ENCODE measurements at regions not wholly inside any gene's neighbourhood (a gene's known extent, or its start where the extent isn't known, plus 50 kb on each side); places are given as distances from the start of the nearest gene placed in this dataset.

GRCh38 chr18:10244341-10244740 lies 210.1 kb upstream of the APCDD1 start:
- Histone ChIP-seq H3K9me2 (ENCODE audit: insufficient read depth) (no peaks in the 10 kb centered on the region; the same call in 1 of the 2 replicates), H2AFZ (ENCODE audit: low read depth, low read length, poor library complexity, severe bottlenecking) (no peak overlapping the region), H3K4me1 (ENCODE audit: control insufficient read depth in 1 of 2, insufficient read depth in 2 of 2, low read length in 2 of 2) (no peaks in the 10 kb centered on the region), H3K27ac (ENCODE audit: low read depth, low read length) (no peak overlapping the region), H3K9ac (ENCODE audit: low read length) (no peak overlapping the region), H3K36me3 (ENCODE audit: control insufficient read depth in 1 of 2, insufficient read depth in 2 of 2, low read length in 2 of 2) (no peaks in the 10 kb centered on the region), H3K27me3 (ENCODE audit: insufficient read depth, low read length) (peaks cover 13% of the 10 kb centered on the region), H3K79me2 (ENCODE audit: insufficient read depth, low read length) (no peaks in the 10 kb centered on the region), H3K4me2 (ENCODE audit: low read length) (no peak overlapping the region), H3K9me3 (ENCODE audit: control insufficient read depth in 1 of 2, insufficient read depth in 1 of 2, low read depth in 1 of 2, low read length in 2 of 2) (no peaks in the 10 kb centered on the region), H3K4me3 (replicated peaks in 1 of 2; ENCODE audit: low read depth in 1 of 2, low read length in 2 of 2) (no peak overlapping the region), H4K20me1 (ENCODE audit: insufficient read depth) (no peaks in the 10 kb centered on the region)
- intact Hi-C loops (cut with micrococcal nuclease) = no loop called here
- TF ChIP-seq POLR2A (IDR thresholded peaks at IDR 0.05; ENCODE audit: borderline replicate concordance, extremely low read depth, insufficient read depth, insufficient read length) (no peak), EZH2phosphoT487 (IDR thresholded peaks at IDR 0.05; ENCODE audit: borderline replicate concordance) (no peak)
- ChIA-PET RAD21 (ENCODE audit: low non-redundant PET in 1 of 2, low total read pairs in 2 of 2, uncharacterized antibody in 2 of 2, unreplicated experiment in 2 of 2) (interaction anchor here in 1 of 2 experiments (0.6 kb wide), 1 partner anchor 32 kb away, joined by 3 read pairs; no protein-coding TSS in a partner anchor), CTCF (no interaction called here), POLR2A (no interaction called here)
- DNase-seq (ENCODE audit: low read depth, low spot score) (no peak), ATAC-seq (no peak)
- no TSS peak for BruUV-seq (replicated peaks)

DNA sequence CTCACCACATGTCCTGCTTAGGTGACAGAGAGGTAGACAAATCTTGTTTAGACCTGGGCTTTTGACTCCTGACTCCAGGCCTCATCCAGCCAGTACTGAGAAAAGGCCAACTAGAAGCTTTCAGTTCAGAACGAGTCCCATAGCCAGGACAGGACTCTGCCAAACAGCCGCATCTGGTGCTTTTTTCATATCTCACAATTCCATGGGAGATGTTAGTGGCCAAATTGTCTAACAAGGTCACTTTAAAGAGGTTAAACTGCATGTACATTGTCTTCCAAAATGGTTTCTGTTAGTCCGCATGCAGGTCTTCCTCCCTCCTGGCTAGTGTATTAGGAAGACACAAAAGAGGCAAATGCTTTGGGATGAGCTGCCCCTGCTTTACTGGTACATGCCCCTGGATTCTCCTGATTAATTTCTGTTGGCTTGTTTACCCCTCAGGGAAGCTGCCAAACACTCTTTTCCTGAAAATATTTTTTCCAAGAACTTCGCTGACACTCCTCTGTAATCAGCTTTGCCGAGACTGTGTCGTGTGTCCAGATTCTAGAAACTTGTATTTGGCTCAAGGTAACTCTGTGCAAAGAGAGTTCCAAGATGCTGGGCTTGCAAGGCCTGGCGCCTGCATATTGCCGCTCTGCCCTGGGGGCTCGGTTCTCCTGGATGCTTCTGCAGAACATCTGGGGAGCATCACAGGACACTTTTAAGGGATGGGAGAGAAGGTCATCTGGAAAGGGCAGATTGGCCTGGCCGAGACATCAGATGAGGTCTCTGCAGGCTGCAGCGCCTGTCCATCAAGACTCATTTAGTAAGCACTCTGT lies 209.2 kb upstream of the APCDD1 start:
- ChIA-PET RAD21 (ENCODE audit: low non-redundant PET in 1 of 2, low total read pairs in 2 of 2, uncharacterized antibody in 2 of 2, unreplicated experiment in 2 of 2) (no interaction called here), POLR2A (no interaction called here), CTCF (no interaction called here)
- Histone ChIP-seq H3K36me3 (ENCODE audit: control insufficient read depth in 1 of 2, insufficient read depth in 2 of 2, low read length in 2 of 2) (no peaks in the 10 kb centered on the region), H3K27ac (ENCODE audit: low read depth, low read length) (no peak overlapping the region), H3K4me3 (replicated peaks in 1 of 2; ENCODE audit: low read depth in 1 of 2, low read length in 2 of 2) (no peak overlapping the region), H2AFZ (ENCODE audit: low read depth, low read length, poor library complexity, severe bottlenecking) (no peak overlapping the region), H3K79me2 (ENCODE audit: insufficient read depth, low read length) (no peaks in the 10 kb centered on the region), H3K9ac (ENCODE audit: low read length) (no peak overlapping the region), H3K4me2 (ENCODE audit: low read length) (no peak overlapping the region), H3K9me3 (ENCODE audit: control insufficient read depth in 1 of 2, insufficient read depth in 1 of 2, low read depth in 1 of 2, low read length in 2 of 2) (no peaks in the 10 kb centered on the region), H3K4me1 (ENCODE audit: control insufficient read depth in 1 of 2, insufficient read depth in 2 of 2, low read length in 2 of 2) (no peaks in the 10 kb centered on the region), H3K27me3 (ENCODE audit: insufficient read depth, low read length) (peaks cover 13% of the 10 kb centered on the region), H3K9me2 (ENCODE audit: insufficient read depth) (no peaks in the 10 kb centered on the region; the same call in 1 of the 2 replicates), H4K20me1 (ENCODE audit: insufficient read depth) (no peaks in the 10 kb centered on the region)
- BruUV-seq (replicated peaks) = no TSS peak
- DNase-seq (ENCODE audit: low read depth, low spot score) = no peak
- intact Hi-C loops (cut with micrococcal nuclease) = no loop called here
- TF ChIP-seq SRF (IDR thresholded peaks at IDR 0.05; ENCODE audit: low read depth) = no peak
- TF ChIP-seq REST (IDR thresholded peaks at IDR 0.05; ENCODE audit: low read depth) = no peak
- no peak for TF ChIP-seq FOSL1 (IDR thresholded peaks at IDR 0.05; ENCODE audit: low read depth)
- no peak for TF ChIP-seq SP1 (IDR thresholded peaks at IDR 0.05; ENCODE audit: low read depth)
- no peak for TF ChIP-seq CTCF (IDR thresholded peaks at IDR 0.05 in 2 of 3, conservative IDR thresholded peaks at IDR 0.05 in 1 of 3; ENCODE audit: borderline replicate concordance in 1 of 3, insufficient read depth in 1 of 3, low read depth in 2 of 3, low read length in 2 of 3)
- TF ChIP-seq ELF1 (IDR thresholded peaks at IDR 0.05; ENCODE audit: borderline replicate concordance, low read depth) = no peak
- TF ChIP-seq POLR2A (IDR thresholded peaks at IDR 0.05; ENCODE audit: borderline replicate concordance, extremely low read depth, insufficient read depth, insufficient read length) = no peak
- no peak for TF ChIP-seq ZNF274 (IDR thresholded peaks at IDR 0.05; ENCODE audit: low read depth, low read length)
- TF ChIP-seq CBX3 (IDR thresholded peaks at IDR 0.05; ENCODE audit: low read depth) = no peak
- TF ChIP-seq POLR2AphosphoS5 (IDR thresholded peaks at IDR 0.05; ENCODE audit: low read depth, low read length) = no peak
- no peak for ATAC-seq

Measured in HCT116 (cell line).